Panc1 (cell line): ENCODE measurements at regions not wholly inside any gene's neighbourhood (a gene's known extent, or its start where the extent isn't known, plus 50 kb on each side); places are given as distances from the start of the nearest gene placed in this dataset.

Experiments
- TCF7L2 ChIP-seq: IDR thresholded peaks from 2 replicates; pipeline ENCODE4 v1.6.1; 2011; ENCODE audit warnings: mild to moderate bottlenecking, low read depth, low read length, inconsistent platforms
- TF ChIP-seq, protein P1 (sequence below): fragments of 450-650 bp; IDR thresholded peaks from 2 replicates; pipeline ENCODE4 v1.5.1; 2017; ENCODE audit warnings: mild to moderate bottlenecking
- TF ChIP-seq, protein P2 (sequence below), 2 experiments: IDR thresholded peaks; 2 replicates each; pipeline ENCODE4 v1.6.1; 2011 to 2012; ENCODE audit warnings: low read depth in 2 of 2, control low read depth in 1 of 2, low read length in 1 of 2, mild to moderate bottlenecking in 1 of 2, moderate library complexity in 1 of 2; ENCODE audit not compliant: insufficient read depth in 1 of 2

DNA sequence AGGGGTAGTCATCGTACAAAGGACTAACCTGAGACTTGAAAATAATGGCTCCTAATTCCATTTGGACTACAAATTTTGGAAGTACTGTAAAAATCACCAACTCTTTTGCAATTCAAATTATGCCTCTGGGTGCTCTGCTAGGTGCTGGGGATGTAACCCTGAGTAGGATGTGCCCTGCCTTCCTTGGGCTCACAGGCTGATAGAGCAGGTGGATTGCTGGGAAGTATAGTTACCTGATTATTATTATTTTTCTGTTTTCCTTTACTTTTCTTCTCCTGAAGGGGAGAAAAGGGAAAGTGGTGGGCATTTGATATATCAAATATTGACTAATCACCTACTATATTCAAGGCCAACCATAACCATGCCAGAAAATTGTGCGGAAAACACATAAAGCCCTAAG is 119.3 kb upstream of the RIOK3 start:
- TF ChIP-seq, protein P1, sequence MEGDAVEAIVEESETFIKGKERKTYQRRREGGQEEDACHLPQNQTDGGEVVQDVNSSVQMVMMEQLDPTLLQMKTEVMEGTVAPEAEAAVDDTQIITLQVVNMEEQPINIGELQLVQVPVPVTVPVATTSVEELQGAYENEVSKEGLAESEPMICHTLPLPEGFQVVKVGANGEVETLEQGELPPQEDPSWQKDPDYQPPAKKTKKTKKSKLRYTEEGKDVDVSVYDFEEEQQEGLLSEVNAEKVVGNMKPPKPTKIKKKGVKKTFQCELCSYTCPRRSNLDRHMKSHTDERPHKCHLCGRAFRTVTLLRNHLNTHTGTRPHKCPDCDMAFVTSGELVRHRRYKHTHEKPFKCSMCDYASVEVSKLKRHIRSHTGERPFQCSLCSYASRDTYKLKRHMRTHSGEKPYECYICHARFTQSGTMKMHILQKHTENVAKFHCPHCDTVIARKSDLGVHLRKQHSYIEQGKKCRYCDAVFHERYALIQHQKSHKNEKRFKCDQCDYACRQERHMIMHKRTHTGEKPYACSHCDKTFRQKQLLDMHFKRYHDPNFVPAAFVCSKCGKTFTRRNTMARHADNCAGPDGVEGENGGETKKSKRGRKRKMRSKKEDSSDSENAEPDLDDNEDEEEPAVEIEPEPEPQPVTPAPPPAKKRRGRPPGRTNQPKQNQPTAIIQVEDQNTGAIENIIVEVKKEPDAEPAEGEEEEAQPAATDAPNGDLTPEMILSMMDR, result no peak
- TF ChIP-seq, protein P2, sequence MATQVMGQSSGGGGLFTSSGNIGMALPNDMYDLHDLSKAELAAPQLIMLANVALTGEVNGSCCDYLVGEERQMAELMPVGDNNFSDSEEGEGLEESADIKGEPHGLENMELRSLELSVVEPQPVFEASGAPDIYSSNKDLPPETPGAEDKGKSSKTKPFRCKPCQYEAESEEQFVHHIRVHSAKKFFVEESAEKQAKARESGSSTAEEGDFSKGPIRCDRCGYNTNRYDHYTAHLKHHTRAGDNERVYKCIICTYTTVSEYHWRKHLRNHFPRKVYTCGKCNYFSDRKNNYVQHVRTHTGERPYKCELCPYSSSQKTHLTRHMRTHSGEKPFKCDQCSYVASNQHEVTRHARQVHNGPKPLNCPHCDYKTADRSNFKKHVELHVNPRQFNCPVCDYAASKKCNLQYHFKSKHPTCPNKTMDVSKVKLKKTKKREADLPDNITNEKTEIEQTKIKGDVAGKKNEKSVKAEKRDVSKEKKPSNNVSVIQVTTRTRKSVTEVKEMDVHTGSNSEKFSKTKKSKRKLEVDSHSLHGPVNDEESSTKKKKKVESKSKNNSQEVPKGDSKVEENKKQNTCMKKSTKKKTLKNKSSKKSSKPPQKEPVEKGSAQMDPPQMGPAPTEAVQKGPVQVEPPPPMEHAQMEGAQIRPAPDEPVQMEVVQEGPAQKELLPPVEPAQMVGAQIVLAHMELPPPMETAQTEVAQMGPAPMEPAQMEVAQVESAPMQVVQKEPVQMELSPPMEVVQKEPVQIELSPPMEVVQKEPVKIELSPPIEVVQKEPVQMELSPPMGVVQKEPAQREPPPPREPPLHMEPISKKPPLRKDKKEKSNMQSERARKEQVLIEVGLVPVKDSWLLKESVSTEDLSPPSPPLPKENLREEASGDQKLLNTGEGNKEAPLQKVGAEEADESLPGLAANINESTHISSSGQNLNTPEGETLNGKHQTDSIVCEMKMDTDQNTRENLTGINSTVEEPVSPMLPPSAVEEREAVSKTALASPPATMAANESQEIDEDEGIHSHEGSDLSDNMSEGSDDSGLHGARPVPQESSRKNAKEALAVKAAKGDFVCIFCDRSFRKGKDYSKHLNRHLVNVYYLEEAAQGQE (IDR thresholded peaks at IDR 0.05; ENCODE audit: insufficient read depth in 1 of 2, low read depth in 2 of 2, low read length in 1 of 2), result no peak
- TF ChIP-seq TCF7L2, result no peak
